ENCODE measurements at regions not wholly inside any gene's neighbourhood (a gene's known extent, or its start where the extent isn't known, plus 50 kb on each side); places are given as distances from the start of the nearest gene placed in this dataset.

GRCh38 chr7:66537876-66538275, 90.8 kb upstream of the KCTD7 start:
- TF ChIP-seq CTCF (IDR thresholded peaks at IDR 0.05) (no peak), POLR2AphosphoS5 (IDR thresholded peaks at IDR 0.05) (no peak), EP300 (IDR thresholded peaks at IDR 0.05) (no peak), POLR2A (IDR thresholded peaks at IDR 0.05) (no peak)

Data from suprapubic skin (tissue), 4 donors.